KMS-11 (cell line): ENCODE measurements at regions not wholly inside any gene's neighbourhood (a gene's known extent, or its start where the extent isn't known, plus 50 kb on each side); places are given as distances from the start of the nearest gene placed in this dataset.

ENCODE experiments used
- H2AFZ ChIP-seq: fragments of 200-600 bp; sonication (generic); 2 replicates; pipeline ENCODE4 v1.6.1; 2016; ENCODE audit warnings: antibody characterized with exemption, mixed run types, low read depth
- H3K27ac ChIP-seq: fragments of 200-600 bp; sonication (generic); 2 replicates; pipeline ENCODE4 v1.6.1; 2016; ENCODE audit warnings: mild to moderate bottlenecking, mixed run types
- H3K27me3 ChIP-seq: fragments of 200-600 bp; sonication (generic); 2 replicates; pipeline ENCODE4 v1.6.1; 2017; ENCODE audit warnings: mild to moderate bottlenecking, low read depth, mixed run types, moderate library complexity; ENCODE audit not compliant: insufficient read depth
- H3K36me3 ChIP-seq: fragments of 200-600 bp; sonication (generic); 2 replicates; pipeline ENCODE4 v1.6.1; 2017; ENCODE audit warnings: mild to moderate bottlenecking, mixed run types; ENCODE audit not compliant: insufficient read depth
- H3K4me1 ChIP-seq: fragments of 200-600 bp; sonication (generic); 2 replicates; pipeline ENCODE4 v1.6.1; 2016; ENCODE audit warnings: mild to moderate bottlenecking, low read depth, mixed run types; ENCODE audit not compliant: poor library complexity, severe bottlenecking
- H3K4me2 ChIP-seq: fragments of 200-600 bp; sonication (generic); 2 replicates; pipeline ENCODE4 v1.7.0; 2016; ENCODE audit warnings: mild to moderate bottlenecking, mixed run types
- H3K4me3 ChIP-seq: fragments of 200-600 bp; sonication (generic); IDR thresholded peaks from 2 replicates; pipeline ENCODE4 v1.6.1; 2017; ENCODE audit warnings: low read depth, low read length, mixed read lengths; ENCODE audit not compliant: insufficient read depth
- H3K79me2 ChIP-seq: fragments of 200-600 bp; sonication (generic); 2 replicates; pipeline ENCODE4 v1.6.1; 2016; ENCODE audit warnings: low read depth, mixed run types; ENCODE audit not compliant: insufficient read depth
- H3K9ac ChIP-seq: fragments of 200-600 bp; sonication (generic); 2 replicates; pipeline ENCODE4 v1.6.1; 2016; ENCODE audit warnings: mild to moderate bottlenecking, mixed run types
- H4K20me1 ChIP-seq: fragments of 200-600 bp; sonication (generic); 2 replicates; pipeline ENCODE4 v1.6.1; 2016; ENCODE audit warnings: mild to moderate bottlenecking, mixed run types; ENCODE audit not compliant: insufficient read depth
- TF ChIP-seq, protein P1 (sequence below): fragments of 200-600 bp; sonication (generic); conservative IDR thresholded peaks from 2 replicates; pipeline ENCODE4 v1.6.1; 2017; ENCODE audit warnings: low read depth, mild to moderate bottlenecking, antibody characterized with exemption, low read length, moderate library complexity, mixed read lengths

DNA sequence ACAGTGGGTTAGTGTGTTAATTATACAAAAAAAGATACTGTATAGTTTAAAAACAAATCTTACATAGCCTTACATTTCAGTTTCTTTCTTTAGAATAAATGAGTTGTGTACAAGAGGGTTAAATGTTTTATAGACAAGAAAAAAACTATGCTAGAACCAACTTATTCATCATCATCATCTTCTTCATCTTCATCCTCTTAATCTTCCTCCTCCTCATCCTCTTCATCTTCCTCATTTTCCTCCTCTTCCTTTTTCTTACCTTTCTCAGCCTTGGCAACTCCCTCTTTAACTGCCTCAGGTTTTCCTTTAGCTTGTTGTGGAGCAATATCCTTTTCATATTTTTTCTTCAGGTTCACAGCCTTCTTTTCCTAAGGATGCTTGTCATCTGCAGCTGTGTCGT, 53.7 kb downstream of the RPS12 start:
- no peak overlapping the region for H3K4me3 ChIP-seq
- H3K27me3 ChIP-seq, result 0 out of 2 replicates have a peak, but pooled peaks cover 2% of the 10 kb centered on the region
- no peaks in the 10 kb centered on the region for H3K79me2 ChIP-seq
- no peaks in the 10 kb centered on the region for H3K36me3 ChIP-seq
- H3K4me1 ChIP-seq, result no peaks in the 10 kb centered on the region
- H4K20me1 ChIP-seq, result no peaks in the 10 kb centered on the region
- TF ChIP-seq, protein P1, sequence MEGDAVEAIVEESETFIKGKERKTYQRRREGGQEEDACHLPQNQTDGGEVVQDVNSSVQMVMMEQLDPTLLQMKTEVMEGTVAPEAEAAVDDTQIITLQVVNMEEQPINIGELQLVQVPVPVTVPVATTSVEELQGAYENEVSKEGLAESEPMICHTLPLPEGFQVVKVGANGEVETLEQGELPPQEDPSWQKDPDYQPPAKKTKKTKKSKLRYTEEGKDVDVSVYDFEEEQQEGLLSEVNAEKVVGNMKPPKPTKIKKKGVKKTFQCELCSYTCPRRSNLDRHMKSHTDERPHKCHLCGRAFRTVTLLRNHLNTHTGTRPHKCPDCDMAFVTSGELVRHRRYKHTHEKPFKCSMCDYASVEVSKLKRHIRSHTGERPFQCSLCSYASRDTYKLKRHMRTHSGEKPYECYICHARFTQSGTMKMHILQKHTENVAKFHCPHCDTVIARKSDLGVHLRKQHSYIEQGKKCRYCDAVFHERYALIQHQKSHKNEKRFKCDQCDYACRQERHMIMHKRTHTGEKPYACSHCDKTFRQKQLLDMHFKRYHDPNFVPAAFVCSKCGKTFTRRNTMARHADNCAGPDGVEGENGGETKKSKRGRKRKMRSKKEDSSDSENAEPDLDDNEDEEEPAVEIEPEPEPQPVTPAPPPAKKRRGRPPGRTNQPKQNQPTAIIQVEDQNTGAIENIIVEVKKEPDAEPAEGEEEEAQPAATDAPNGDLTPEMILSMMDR, result no peak
- no peak overlapping the region for H2AFZ ChIP-seq
- no peak overlapping the region for H3K4me2 ChIP-seq
- no peak overlapping the region for H3K27ac ChIP-seq
- no peak overlapping the region for H3K9ac ChIP-seq

DNA sequence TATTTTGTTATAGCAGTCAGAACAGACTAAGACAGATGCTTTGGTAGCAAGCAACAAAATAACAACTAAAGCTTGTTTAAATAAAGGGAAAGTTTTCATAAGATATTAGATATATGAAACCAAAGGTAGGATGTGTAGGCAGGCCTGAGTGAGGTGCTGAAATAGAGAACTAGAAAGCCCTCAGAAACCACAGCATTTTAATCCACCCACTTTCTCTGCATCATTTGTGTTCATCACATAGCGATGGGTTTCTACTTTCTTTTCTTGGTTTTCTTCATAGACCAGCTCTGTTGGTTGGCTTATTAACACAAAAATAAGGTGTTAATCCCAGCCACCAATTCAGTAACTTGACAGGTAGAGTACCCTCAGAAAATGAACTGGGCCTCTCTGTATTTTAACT, 58.6 kb downstream of the RPS12 start:
- Histone ChIP-seq H3K4me3 (no peak overlapping the region), H3K79me2 (no peaks in the 10 kb centered on the region), H2AFZ (no peak overlapping the region), H3K4me1 (no peaks in the 10 kb centered on the region), H3K27ac (no peak overlapping the region), H3K27me3 (0 out of 2 replicates have a peak, but pooled peaks cover 2% of the 10 kb centered on the region), H4K20me1 (no peaks in the 10 kb centered on the region), H3K36me3 (no peaks in the 10 kb centered on the region), H3K9ac (no peak overlapping the region), H3K4me2 (no peak overlapping the region)
- TF ChIP-seq, protein P1, result no peak

DNA sequence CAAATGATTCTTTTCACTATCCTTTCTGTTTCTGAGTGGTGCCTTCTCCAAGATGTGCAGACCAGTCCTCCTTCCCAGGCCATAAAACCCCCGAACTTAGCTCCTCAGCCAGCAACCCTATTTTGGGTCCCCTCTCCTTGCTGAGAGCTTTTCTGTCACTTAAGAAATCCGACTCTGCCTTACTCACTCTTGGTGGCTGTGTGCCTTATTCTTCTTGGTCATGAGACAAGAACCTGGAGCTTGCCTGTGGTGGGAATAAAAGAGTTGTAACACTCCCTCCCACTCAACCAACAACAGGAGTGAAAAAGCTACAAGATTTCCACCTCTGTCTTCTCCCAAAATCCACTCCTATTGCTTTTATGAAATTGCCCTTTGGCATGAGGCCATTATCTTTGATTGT, 62.6 kb downstream of the RPS12 start:
- TF ChIP-seq, protein P1, result no peak
- Histone ChIP-seq H3K36me3 (no peaks in the 10 kb centered on the region), H2AFZ (no peak overlapping the region), H3K4me1 (no peaks in the 10 kb centered on the region), H3K27me3 (no peaks in the 10 kb centered on the region), H4K20me1 (no peaks in the 10 kb centered on the region), H3K79me2 (no peaks in the 10 kb centered on the region), H3K9ac (no peak overlapping the region), H3K4me3 (no peak overlapping the region), H3K27ac (no peak overlapping the region), H3K4me2 (no peak overlapping the region)

DNA sequence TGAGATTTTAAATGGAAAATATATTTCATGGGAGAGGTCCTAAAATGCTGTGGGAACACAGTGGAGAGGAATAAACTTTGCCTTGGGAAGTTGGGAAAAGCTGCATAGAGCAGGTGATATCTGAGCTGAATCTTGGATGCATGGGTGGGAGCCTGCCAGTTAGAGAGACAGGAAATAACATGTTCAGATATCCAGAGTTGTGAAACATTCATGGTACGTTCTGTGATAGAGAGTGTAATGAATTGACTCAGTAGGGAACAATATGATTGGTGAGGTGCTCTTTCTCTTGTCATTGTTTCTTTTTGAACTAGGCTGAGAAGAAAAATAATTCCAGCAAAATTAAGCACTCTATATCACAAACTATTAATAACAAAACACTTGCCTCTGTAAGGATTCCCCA, 72.8 kb downstream of the RPS12 start:
- Histone ChIP-seq H3K4me1 (no peaks in the 10 kb centered on the region), H3K9ac (no peak overlapping the region), H3K27ac (no peak overlapping the region), H2AFZ (no peak overlapping the region), H3K36me3 (no peaks in the 10 kb centered on the region), H3K4me2 (no peak overlapping the region), H4K20me1 (no peaks in the 10 kb centered on the region), H3K4me3 (no peak overlapping the region), H3K27me3 (no peaks in the 10 kb centered on the region), H3K79me2 (no peaks in the 10 kb centered on the region)
- TF ChIP-seq, protein P1, result no peak
